ENCODE measurements at regions not wholly inside any gene's neighbourhood (a gene's known extent, or its start where the extent isn't known, plus 50 kb on each side); places are given as distances from the start of the nearest gene placed in this dataset.

DNA sequence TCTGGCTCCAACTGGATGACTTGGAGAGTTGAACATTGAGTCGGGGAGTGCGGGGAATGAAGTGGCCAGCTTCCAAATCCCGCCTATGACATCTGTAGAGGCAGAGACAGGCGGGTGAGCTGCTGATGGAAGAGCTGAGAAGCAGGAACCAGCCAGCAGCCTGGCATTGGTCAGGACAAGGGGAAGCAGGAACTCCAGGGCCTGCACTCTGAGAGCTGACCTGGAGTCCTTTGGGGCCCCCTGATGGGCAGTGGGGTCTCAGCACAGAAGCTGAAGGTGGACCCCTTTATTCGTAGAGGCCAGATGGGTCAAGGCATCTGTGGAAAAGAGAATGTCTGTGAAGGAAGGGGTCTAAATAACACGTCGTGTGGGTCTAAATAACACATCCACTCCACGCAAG lies 57.0 kb downstream of the SEC61G start:
- no peak for DNase-seq

DNA sequence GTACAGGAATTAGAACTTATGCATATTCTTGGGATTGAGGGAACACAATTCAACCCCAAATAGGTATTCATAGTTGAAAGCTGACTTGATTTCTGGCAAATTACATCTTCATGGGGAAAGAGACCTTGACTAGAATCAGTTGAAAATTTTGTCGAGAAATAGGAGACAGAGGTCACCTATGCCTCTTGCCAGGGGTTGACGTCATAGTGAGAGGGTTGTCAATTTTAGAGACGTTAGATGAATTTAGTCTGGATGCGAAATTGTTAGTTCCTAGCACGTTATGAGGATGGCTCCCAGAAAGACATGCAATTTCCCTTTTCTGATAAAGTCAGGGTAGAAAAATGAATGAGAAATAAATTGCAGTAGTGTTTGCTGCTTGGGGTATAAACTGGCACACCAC lies 59.3 kb downstream of the SEC61G start:
- DNase-seq = no peak

DNA sequence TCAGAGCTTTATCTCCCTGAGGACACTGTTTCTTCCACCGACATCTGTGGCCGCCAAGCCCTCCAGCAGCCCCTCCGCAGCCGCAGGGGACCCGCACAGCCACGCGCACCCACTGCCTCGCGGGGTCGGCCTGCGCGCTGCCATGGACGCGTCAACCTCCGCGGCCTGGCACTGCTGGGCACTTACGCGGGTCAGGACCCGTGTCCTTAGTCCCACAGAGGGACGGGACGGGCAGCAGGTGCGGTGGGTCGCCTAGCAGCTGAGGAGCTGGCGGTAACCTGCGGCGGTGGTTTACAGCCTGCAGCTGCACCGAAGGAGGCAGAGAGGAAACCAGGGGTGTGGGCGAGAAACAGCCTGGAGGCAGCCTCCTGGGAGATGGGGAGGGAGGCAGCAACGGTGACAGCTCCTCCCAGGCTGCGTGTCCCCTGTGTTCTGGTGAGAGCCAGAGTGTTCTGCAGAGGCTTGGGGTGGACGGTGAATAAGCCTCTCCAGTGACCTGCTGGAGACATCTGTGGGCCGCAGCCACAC lies 61.3 kb downstream of the SEC61G start:
- no peak for DNase-seq

DNA sequence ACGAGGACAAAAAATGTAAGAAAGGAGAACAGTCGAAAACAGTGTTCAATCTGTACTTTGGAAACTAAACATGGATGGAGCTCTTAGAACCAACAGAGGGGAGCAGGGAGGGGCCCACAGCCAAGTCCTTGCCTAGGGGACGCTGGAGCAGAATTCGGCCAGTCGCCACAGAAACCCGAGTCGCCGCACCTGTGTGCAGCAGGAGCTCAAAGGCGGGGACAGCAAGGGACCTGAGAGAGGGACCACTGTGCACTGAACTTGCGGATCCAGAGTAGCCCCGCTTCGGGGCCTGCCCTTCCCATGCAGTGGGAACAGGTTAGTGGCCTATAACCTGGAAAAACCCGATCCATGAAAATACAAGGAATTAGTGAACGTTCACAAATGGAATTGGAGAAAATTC lies 68.1 kb downstream of the SEC61G start:
- no peak for DNase-seq

DNA sequence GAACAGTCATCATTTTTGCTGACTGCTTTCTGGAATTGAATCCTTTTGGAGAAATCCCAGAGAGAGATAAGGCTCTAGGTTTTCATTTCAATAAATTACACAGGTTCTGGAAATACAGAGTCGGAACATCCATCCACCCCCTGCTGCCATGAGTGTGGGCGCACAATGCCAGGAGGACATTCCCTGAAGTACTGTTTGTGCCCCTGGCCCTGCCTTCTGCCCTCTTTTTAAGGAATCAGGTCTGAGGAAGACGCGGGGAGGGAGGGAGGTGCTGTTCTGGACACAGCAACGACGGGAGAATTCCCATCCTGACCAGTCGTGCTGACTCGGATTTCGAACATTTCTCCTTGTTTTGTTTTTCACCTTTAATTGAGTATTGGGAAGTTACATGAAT lies 69.0 kb downstream of the SEC61G start:
- no peak for DNase-seq

DNA sequence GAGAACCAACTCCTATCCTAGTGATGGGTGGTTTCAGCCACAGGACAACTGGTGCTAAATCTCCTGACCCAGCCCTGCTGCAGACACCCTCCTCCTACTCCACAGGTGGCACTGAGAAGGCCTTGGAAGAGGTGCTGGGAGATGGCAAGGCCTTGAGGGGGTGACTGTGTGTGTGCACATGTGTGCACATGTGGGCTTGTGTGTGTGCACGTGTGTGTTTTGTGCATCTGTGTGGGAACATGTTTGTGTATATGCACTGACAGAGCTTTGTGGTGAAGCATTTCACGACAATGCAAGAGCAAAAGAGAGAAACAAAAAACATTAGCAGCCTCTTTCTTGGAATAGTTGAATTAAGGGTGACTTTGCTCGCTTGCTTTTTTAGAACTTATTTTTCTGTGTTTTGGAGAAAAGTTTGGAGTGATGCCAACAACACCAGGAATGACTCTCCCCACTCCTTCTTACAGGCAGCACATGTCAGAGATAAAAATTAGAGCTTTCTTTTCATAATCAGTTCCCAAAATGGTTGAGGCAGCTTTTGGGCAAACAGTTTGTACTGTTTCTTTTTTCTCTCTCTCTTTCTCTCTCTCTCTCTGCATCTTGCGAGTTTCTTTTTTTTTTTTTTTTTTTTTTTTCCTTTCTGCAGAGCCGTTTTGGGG lies 69.5 kb downstream of the SEC61G start:
- DNase-seq = no peak

DNA sequence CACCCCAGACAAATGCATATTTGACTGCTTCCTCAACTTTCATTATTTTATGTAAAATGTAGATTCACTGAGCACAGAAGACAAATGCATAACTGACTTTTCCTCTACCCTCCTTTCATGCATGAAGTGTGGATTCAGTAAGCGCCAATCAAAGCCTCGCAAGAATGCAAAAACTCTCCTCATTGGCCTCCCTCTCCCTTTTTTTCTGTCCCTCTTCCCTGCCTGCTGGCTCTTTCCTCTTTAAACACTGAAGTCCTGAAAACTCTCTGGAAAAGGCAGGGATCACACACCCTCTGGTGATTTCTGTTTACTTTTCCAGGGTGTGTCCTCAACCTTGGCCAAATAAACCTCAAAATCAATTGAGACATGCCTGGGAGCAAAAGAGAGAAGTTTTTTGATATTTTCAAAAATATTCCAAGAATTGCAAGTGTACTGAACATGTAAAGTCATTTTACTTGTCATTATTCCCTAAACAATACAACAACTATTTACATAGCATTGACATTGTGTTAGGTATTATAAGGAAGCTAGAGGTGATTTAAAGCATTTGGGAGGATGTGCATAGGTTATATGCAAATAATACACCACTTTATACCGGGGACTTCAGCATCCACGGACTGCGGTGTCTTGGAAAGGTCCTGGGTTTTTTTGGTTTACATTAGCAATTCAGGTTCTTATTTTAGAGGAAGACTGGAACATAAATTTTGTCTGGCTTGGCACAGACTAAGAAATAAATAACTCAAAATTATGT lies 71.4 kb downstream of the SEC61G start:
- DNase-seq = no peak

DNA sequence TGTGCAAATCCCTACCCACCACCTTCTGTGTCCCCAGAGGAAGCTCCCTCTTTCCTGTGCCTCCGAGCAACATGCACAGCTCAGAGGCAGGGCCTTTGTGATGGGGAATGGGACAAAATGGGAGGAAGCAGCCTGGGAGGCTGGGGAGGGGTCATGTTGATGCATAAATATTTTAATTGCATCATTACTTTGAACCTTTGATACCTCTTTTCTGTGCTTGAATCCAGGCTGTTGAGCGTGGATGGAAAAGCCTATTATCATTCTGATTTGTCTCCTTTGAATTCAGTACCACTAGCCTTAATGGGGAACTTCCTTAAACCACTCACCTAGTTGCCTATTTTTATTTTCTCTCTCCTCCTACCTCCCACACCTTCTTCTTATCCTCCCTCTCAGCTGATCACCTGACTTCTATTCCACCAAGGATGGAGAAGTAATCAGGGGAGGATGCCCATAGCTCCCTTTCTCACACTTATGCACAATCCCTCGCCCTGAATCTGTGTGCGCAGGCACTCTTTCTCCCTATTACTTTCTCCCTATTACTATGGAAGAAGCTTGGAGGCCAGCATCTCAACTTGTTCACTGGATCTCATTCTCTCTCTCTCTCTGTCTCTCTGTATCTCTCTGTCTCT lies 78.5 kb downstream of the SEC61G start:
- no peak for DNase-seq

DNA sequence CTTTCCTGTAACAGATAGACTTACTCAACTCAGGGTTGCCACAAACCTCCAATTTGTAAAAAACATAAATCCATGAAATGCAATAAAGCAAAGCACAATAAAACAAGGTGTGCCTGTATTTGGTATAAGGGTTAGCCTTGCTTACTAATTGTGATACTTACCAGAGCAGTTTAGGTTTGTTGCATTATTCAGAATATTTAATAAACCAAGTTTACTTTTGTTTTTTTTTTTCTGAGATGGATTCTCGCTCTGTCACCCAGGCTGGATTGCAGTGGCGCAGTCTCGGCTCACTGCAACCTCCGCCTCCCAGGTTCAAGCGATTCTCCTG lies 79.6 kb downstream of the SEC61G start:
- no peak for DNase-seq

DNA sequence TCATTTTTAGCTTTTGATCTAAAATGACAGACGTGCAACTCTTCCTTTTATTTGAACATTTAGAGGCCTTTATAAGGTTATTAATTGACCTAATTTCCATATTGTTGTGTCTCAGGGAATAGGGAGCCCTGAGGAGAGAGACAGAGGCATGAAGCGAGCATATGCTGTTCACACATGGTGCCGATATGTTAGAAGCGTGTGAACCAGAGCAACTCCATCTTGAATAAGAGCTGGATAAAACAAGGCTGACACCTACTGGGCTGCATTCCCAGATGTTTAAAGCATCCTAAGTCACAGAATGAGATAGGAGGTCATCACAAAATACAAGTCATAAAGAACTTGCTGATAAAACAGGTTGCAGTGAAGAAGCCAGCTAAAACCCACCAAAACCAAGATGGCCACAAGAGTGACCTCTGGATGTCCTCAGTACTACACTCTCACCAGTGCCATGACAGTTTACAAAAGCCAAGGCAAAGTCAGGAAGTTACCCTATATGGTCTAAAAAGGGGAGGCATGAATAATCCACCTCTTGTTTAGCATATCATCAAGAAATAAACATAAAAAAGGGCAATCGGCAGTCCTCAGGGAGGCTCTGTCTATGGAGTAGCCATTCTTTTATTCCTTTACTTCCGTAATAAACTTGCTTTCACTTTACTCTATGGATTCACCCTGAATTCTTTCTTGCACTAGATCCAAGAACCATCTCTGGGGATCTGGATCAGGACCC lies 80.1 kb downstream of the SEC61G start:
- peak; percentile 6 for DNase-seq

DNA sequence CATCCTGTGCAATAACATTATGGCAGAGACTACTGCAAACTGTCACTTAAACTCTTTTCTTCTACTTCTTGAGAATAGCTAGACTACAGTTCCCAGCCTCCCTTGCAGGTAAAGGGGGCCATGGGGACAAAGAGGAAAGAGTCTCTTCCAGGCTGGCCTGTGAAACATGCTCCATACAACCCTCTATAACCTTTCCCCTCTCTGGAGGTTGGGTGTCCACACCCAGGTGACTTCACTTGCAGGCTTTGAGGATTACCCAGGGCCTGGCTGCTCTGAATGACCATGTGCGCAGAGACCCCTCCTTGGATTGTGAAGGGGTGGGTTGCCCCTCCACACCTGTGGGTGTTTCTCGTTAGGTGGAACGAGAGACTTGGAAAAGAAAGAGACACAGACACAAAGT lies 84.1 kb downstream of the SEC61G start:
- DNase-seq = peak; percentile 42

DNA sequence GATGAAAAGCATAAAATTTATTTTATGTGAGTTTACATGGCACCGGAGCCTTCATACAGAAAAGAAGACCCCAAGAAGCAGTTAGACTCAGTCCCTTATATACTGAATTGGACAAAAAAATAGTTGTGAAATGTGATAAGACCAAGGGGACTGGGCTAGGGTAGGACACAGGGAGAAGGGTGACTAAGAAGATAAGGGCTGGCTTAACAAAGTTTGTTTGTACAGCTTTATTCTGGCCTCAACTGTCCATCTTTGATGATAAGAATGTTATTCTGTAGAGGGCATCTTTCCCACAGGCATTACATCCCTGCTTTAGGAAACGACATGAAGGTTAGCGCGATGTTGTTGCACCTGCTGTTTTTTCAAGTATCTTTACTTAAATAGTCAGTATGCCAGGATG lies 86.5 kb downstream of the SEC61G start:
- no peak for DNase-seq

DNA sequence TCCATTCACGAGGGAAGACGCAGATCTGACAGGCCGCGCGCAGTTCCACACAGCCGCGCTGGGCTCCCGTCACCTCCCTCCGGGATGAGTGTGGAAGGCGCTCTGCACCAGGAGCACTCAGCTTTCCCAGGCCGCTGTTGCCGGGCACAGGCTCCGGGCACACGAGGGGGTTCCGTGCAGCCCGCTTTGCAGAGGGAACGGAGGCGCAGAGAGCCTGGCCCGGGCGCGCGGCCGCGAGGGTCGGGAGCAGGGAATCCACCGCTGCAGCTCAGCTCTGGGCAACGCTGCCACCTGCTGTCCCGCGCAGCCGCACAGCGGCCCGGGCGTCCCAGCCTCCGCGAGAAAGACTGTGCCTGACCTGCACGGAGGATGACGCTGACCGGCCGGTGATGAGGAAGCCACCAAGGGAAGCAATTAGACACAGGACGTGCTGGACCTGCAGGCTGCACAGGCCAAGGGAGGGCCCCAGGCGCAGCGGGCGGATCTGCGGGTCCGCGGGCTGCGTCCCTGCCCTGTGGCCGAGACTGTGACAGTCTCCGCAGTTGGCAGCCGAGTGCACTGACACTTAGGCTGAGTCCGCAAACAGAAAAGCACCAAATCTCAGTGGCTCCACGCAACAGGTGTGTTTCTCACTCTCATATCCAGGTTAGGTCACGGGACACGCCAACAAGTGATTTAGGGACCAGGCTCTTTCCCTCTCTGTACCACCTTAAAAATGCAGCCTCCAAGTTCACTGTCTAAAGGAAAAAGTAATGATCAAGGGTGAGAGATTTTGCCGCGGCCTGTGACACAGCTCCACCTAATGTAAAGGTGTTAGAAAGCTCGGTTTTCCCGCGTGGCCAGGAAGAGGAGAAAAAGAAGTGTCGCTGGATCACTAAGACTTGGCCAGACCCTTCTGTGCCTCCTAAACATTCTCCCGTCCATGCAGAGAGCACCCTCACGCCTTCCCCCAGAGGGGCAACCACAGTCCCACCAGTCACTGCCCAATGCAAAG lies 94.5 kb downstream of the SEC61G start:
- DNase-seq = peak; percentile 71

DNA sequence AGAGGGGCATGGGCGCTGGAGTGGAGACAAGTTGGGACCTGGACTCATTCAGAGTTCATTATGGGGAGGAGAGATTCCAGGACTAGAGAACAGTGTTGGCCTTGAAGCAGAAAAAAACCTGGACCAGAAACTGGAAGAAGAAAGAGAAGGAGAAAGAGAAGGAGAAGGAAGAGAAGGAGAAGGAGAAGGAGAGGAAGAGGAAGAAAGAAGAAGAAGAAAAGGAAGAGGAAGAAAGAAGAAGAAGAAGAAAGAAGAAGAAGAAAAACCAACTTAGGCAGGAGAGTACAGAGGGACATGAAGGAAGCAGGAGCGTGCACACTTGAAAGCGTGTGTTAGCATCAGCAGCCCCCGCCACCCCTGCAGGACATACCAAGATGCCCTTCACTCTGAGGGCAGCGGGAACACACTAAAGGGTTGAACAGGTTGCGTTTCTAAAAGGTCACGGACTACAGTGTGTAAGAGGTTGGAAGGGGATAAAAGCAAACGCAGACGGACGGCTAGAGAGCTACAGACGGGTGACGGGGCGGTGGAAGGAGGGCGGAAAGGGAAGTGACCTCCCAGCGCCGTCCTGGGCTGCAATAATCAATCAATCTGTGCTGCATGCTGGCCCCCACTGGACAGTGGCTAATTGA lies 95.3 kb downstream of the SEC61G start:
- no peak for DNase-seq

DNA sequence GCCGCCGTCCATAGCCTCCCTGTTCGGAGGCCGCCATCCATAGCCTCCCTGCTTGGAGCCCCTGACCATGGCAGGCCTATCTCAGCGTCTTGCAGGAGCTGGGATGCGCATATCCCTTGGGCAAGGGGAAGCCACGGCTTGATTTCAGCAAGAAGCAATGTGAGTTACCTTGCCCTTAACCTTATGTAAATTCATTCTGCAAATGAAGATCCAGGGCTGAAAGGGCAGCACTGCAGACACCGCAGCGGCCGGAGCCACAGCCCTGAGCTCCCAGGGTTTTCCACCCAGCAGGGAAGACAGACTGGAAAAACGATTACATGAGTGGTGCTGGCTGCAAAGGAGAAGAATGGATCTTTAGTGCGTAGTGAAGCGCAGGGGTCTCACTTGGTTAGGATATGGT lies 95.8 kb downstream of the SEC61G start:
- DNase-seq = no peak

DNA sequence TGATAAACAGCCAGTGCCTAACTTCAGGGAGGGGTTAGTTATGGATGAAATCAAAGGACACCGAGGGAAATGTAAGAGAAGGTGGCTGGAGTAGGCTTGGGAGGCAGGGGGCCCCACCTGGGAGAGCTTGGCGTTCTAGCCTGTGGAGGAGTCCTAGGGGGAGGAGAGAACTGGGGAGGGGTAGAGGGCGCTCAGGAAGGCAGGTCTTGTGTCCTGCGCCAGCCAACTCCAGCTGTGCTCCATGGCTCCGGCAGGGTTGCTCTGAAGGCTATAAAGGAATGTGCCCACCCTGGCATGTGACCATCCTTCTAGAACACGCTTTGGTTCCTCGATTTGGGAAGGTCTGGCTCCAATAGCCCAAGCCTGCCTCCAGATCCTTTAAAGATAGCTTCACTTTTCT lies 96.3 kb downstream of the SEC61G start:
- DNase-seq = no peak

DNA sequence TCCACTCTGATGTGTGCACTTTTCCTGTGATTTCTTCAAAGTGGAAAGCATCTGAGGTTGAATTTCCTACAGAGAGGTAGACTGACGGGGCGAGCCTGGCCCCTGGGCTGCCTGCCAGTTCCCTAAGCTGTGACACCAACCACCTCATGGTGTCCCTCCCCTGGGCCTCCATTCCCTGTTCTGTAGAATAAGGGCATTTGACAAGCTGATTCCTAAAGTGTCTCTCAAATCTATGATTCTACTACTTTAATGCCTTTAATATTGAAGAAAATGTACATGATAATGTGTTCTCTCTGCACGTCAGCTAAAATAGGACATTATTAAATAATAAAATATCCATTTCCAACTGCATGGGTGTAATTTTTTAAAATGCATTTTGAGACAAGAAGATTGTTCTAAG lies 105.1 kb downstream of the SEC61G start:
- DNase-seq = no peak

DNA sequence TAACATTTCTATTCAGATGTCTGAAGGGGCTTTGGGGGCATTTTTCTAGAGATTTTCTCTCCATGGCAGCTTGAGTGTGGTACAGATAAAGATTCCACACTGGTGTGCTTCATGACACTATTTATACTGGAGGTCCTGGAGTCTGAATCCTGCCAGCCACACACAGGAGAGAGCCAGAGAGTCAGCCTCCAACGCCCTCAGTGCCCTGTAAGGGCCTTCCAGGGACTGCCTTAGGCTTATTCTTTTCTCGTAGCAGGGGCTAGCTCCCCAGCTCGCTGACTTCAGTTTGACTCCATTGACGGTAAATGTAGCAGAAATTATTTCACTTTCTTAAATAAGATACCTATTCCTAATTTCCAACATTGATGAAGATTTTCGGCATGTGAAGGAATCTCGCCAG lies 100.9 kb downstream of the VSTM2A start:
- no peak for DNase-seq

DNA sequence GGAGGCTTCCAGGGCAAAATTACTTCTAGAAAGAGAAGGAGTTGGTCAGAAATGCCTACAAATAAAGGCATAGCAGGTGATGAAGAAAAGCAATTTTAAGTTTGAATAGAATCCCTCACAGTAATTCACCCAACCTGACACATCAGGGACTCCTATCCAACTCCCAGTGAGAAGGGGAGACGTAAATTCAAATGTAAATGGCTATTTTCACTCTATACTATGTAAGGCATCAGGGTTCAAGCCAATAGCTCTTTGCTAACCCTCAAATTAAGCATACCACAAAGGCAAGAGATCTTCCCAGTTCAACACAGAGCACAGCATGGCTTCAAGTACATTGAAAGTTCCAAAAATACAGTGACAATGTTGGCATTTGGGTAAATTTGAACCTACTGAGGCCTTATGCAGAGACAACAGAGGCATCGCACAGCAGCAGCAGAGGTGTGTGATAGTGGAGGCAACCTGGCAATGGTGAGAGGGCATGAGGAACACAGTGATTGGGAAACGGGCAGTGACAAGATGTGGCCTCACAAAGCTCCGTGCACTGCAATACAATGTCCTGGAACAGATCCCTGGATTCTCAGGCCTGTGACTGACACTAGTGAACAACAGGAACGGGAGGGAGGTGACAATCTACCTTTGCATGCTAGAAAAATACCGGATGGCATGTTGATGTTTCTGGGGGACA lies 95.7 kb downstream of the VSTM2A start:
- DNase-seq = no peak

DNA sequence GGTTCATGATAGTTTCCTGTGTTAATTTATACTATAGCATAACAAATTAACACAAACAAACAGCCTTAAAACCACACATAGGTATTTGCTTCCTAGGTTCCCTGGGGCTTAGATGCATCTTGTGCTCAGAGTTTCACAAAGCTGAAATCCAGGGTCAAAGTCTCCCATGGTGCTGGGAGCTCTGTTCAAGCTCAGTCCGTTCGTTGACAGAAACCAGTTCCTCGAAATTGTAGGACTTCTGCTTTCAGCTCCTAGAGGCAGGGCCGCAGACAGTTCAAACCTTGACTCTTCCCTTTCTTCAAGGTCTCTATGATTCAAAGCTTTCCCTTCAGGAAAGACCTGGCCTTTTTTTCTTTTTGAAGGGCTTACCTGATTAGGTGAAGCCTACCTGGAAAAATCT lies 90.5 kb downstream of the VSTM2A start:
- DNase-seq = no peak

DNA sequence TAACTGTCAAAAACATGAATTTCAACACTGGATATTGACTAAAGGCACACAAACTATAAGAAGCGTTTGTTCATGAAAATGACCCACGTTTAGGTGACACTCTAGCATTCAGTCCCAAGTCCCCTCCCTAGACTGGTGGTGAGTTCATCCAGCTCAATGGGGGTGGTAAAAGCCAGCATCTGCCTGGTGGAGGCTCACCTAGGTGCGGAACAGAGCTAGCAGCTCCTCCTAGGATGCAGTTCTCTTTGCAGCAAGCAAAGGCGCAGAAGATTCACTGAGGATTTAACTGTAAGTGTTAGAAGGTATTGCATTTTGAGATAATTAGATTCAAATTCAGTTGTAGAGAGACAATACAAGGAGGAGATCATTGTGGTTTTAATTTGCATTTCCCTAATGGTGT lies 87.6 kb downstream of the VSTM2A start:
- DNase-seq = no peak

Data from NCI-H82 (cell line).